ENCODE measurements at regions not wholly inside any gene's neighbourhood (a gene's known extent, or its start where the extent isn't known, plus 50 kb on each side); places are given as distances from the start of the nearest gene placed in this dataset.

- Mint-ChIP-seq H3K4me1 (no peaks in the 10 kb centered on the region), H3K4me3 (no peak overlapping the region), H3K9me3 (peaks cover 0 to 7% (median 2%) of the 10 kb centered on the region in 8 donors), H3K27ac (no peak overlapping the region), H3K36me3 (no peaks in the 10 kb centered on the region), H3K27me3 (no peaks in the 10 kb centered on the region)
- no peaks in the 10 kb centered on the region for H3K27me3 ChIP-seq (ENCODE audit: insufficient read depth, low read length)
- ChIA-PET CTCF (ENCODE audit: partially characterized antibody) (no interaction called here), POLR2A (ENCODE audit: partially characterized antibody) (no interaction called here)
- no peak overlapping the region for H3K27ac ChIP-seq (ENCODE audit: low read depth, low read length)
- H3K4me1 ChIP-seq (ENCODE audit: insufficient read depth, low read length): no peaks in the 10 kb centered on the region
- intact Hi-C loops (cut with micrococcal nuclease): no loop called here
- DNase-seq: no peak
- H3K4me3 ChIP-seq (ENCODE audit: low read length in 2 of 2): no peak overlapping the region
- no peaks in the 10 kb centered on the region for H3K9me3 ChIP-seq (ENCODE audit: control insufficient read depth in 1 of 2, low read length in 2 of 2)
- no peaks in the 10 kb centered on the region for H3K36me3 ChIP-seq (ENCODE audit: insufficient read depth, low read length)
These were observed 491.4 kb downstream of the CBLN4 start for GRCh38 chr20:55513954-55514353.

GRCh38 chr20:55500130-55500529, 505.2 kb downstream of the CBLN4 start:
- no peak for DNase-seq
- Histone ChIP-seq H3K9me3 (ENCODE audit: control insufficient read depth in 1 of 2, low read length in 2 of 2) (no peaks in the 10 kb centered on the region), H3K27me3 (ENCODE audit: insufficient read depth, low read length) (no peaks in the 10 kb centered on the region), H3K36me3 (ENCODE audit: insufficient read depth, low read length) (no peaks in the 10 kb centered on the region), H3K27ac (ENCODE audit: low read depth, low read length) (no peak overlapping the region), H3K4me3 (ENCODE audit: low read length in 2 of 2) (no peak overlapping the region), H3K4me1 (ENCODE audit: insufficient read depth, low read length) (no peaks in the 10 kb centered on the region)
- H3K9me3 Mint-ChIP-seq: peaks cover 2 to 33% (median 17%) of the 10 kb centered on the region in 8 donors
- H3K27me3 Mint-ChIP-seq: no peaks in the 10 kb centered on the region
- no peak overlapping the region for H3K4me3 Mint-ChIP-seq
- no peaks in the 10 kb centered on the region for H3K36me3 Mint-ChIP-seq
- intact Hi-C loops (cut with micrococcal nuclease): no loop called here
- no peak overlapping the region for H3K27ac Mint-ChIP-seq
- POLR2A ChIA-PET (ENCODE audit: partially characterized antibody): no interaction called here
- no peaks in the 10 kb centered on the region for H3K4me1 Mint-ChIP-seq
- CTCF ChIA-PET (ENCODE audit: partially characterized antibody): no interaction called here

- ChIA-PET CTCF (ENCODE audit: partially characterized antibody) (no interaction called here), POLR2A (ENCODE audit: partially characterized antibody) (no interaction called here)
- Mint-ChIP-seq H3K36me3 (no peaks in the 10 kb centered on the region), H3K4me1 (no peaks in the 10 kb centered on the region), H3K27ac (no peak overlapping the region), H3K27me3 (no peaks in the 10 kb centered on the region), H3K4me3 (no peak overlapping the region), H3K9me3 (peaks cover 0 to 21% (median 9%) of the 10 kb centered on the region in 8 donors)
- peaks cover 0 to 5% of the 10 kb centered on the region in 2 donors for H3K9me3 ChIP-seq (ENCODE audit: control insufficient read depth in 1 of 2, low read length in 2 of 2)
- H3K4me1 ChIP-seq (ENCODE audit: insufficient read depth, low read length): no peaks in the 10 kb centered on the region
- no peaks in the 10 kb centered on the region for H3K27me3 ChIP-seq (ENCODE audit: insufficient read depth, low read length)
- no peak for DNase-seq
- H3K4me3 ChIP-seq (ENCODE audit: low read length in 2 of 2): no peak overlapping the region
- no peaks in the 10 kb centered on the region for H3K36me3 ChIP-seq (ENCODE audit: insufficient read depth, low read length)
- intact Hi-C loops (cut with micrococcal nuclease): no loop called here
- no peak overlapping the region for H3K27ac ChIP-seq (ENCODE audit: low read depth, low read length)
These were observed 516.7 kb downstream of the CBLN4 start for GRCh38 chr20:55488593-55488992.

GRCh38 chr20:55478724-55479450, 526.4 kb downstream of the CBLN4 start:
- H3K9me3 ChIP-seq (ENCODE audit: control insufficient read depth in 1 of 2, low read length in 2 of 2): no peaks in the 10 kb centered on the region
- ChIA-PET CTCF (ENCODE audit: partially characterized antibody) (no interaction called here), POLR2A (ENCODE audit: partially characterized antibody) (no interaction called here)
- Mint-ChIP-seq H3K27me3 (no peaks in the 10 kb centered on the region), H3K9me3 (peaks cover 0 to 13% (median 3%) of the 10 kb centered on the region in 8 donors), H3K4me1 (no peaks in the 10 kb centered on the region), H3K4me3 (no peak overlapping the region), H3K27ac (no peak overlapping the region), H3K36me3 (no peaks in the 10 kb centered on the region)
- no peaks in the 10 kb centered on the region for H3K36me3 ChIP-seq (ENCODE audit: insufficient read depth, low read length)
- no peaks in the 10 kb centered on the region for H3K27me3 ChIP-seq (ENCODE audit: insufficient read depth, low read length)
- DNase-seq: no peak
- H3K4me1 ChIP-seq (ENCODE audit: insufficient read depth, low read length): no peaks in the 10 kb centered on the region
- intact Hi-C loops (cut with micrococcal nuclease): no loop called here
- H3K27ac ChIP-seq (ENCODE audit: low read depth, low read length): no peak overlapping the region
- no peak overlapping the region for H3K4me3 ChIP-seq (ENCODE audit: low read length in 2 of 2)

- intact Hi-C loops (cut with micrococcal nuclease): no loop called here
- no peak for DNase-seq
- ChIA-PET POLR2A (ENCODE audit: partially characterized antibody) (no interaction called here), CTCF (ENCODE audit: partially characterized antibody) (no interaction called here)
- Mint-ChIP-seq H3K27ac (no peak overlapping the region), H3K4me1 (no peaks in the 10 kb centered on the region), H3K4me3 (no peak overlapping the region), H3K9me3 (peaks cover 0 to 10% (median 2%) of the 10 kb centered on the region in 8 donors), H3K27me3 (no peaks in the 10 kb centered on the region), H3K36me3 (no peaks in the 10 kb centered on the region)
- H3K9me3 ChIP-seq (ENCODE audit: control insufficient read depth in 1 of 2, low read length in 2 of 2): no peaks in the 10 kb centered on the region
- no peak overlapping the region for H3K4me3 ChIP-seq (ENCODE audit: low read length in 2 of 2)
- H3K27ac ChIP-seq (ENCODE audit: low read depth, low read length): no peak overlapping the region
- no peaks in the 10 kb centered on the region for H3K27me3 ChIP-seq (ENCODE audit: insufficient read depth, low read length)
- H3K4me1 ChIP-seq (ENCODE audit: insufficient read depth, low read length): no peaks in the 10 kb centered on the region
- no peaks in the 10 kb centered on the region for H3K36me3 ChIP-seq (ENCODE audit: insufficient read depth, low read length)
These were observed 532.6 kb downstream of the CBLN4 start for GRCh38 chr20:55472704-55473103.

- Histone ChIP-seq H3K9me3 (ENCODE audit: control insufficient read depth in 1 of 2, low read length in 2 of 2) (no peaks in the 10 kb centered on the region), H3K27ac (ENCODE audit: low read depth, low read length) (no peak overlapping the region), H3K4me3 (ENCODE audit: low read length in 2 of 2) (no peak overlapping the region), H3K27me3 (ENCODE audit: insufficient read depth, low read length) (no peaks in the 10 kb centered on the region), H3K4me1 (ENCODE audit: insufficient read depth, low read length) (no peaks in the 10 kb centered on the region), H3K36me3 (ENCODE audit: insufficient read depth, low read length) (no peaks in the 10 kb centered on the region)
- Mint-ChIP-seq H3K4me1 (no peaks in the 10 kb centered on the region), H3K9me3 (peaks cover 0 to 9% (median 3%) of the 10 kb centered on the region in 8 donors), H3K27ac (no peak overlapping the region), H3K4me3 (no peak overlapping the region), H3K36me3 (no peaks in the 10 kb centered on the region), H3K27me3 (no peaks in the 10 kb centered on the region)
- ChIA-PET CTCF (ENCODE audit: partially characterized antibody) (no interaction called here), POLR2A (ENCODE audit: partially characterized antibody) (no interaction called here)
- no peak for DNase-seq
- intact Hi-C loops (cut with micrococcal nuclease): no loop called here
These were observed 534.0 kb downstream of the CBLN4 start for GRCh38 chr20:55471052-55472006.

- Histone ChIP-seq H3K4me1 (ENCODE audit: insufficient read depth, low read length) (no peaks in the 10 kb centered on the region), H3K4me3 (ENCODE audit: low read length in 2 of 2) (no peak overlapping the region), H3K9me3 (ENCODE audit: control insufficient read depth in 1 of 2, low read length in 2 of 2) (no peaks in the 10 kb centered on the region), H3K27ac (ENCODE audit: low read depth, low read length) (no peak overlapping the region), H3K36me3 (ENCODE audit: insufficient read depth, low read length) (no peaks in the 10 kb centered on the region), H3K27me3 (ENCODE audit: insufficient read depth, low read length) (no peaks in the 10 kb centered on the region)
- Mint-ChIP-seq H3K36me3 (no peaks in the 10 kb centered on the region), H3K4me3 (no peak overlapping the region), H3K4me1 (no peaks in the 10 kb centered on the region), H3K27me3 (no peaks in the 10 kb centered on the region), H3K9me3 (peaks cover 0 to 12% (median 4%) of the 10 kb centered on the region in 8 donors), H3K27ac (no peak overlapping the region)
- ChIA-PET CTCF (ENCODE audit: partially characterized antibody) (no interaction called here), POLR2A (ENCODE audit: partially characterized antibody) (no interaction called here)
- intact Hi-C loops (cut with micrococcal nuclease): no loop called here
- DNase-seq: no peak
These were observed 536.2 kb downstream of the CBLN4 start for GRCh38 chr20:55469074-55469473.
